Coronary artery (tissue), 2 donors: ENCODE measurements at regions not wholly inside any gene's neighbourhood (a gene's known extent, or its start where the extent isn't known, plus 50 kb on each side); places are given as distances from the start of the nearest gene placed in this dataset.

Source experiments
- DNase-seq: peaks from one replicate; pipeline ENCODE4 v3.0.0-alpha.2; 2017; ENCODE audit warnings: low spot score
- H3K27ac ChIP-seq, 2 donors: fragments of 200-600 bp; sonication (generic); one replicate each; pipeline ENCODE4 v1.5.1; 2016 to 2019
- H3K4me3 ChIP-seq: fragments of 200-600 bp; sonication (generic); 2 replicates; pipeline ENCODE4 v1.5.1; 2016; ENCODE audit warnings: mild to moderate bottlenecking, moderate library complexity
- TF ChIP-seq, protein P1 (sequence below): fragments of 200-600 bp; sonication (generic); IDR thresholded peaks from one replicate; pipeline ENCODE4 v1.5.1; 2019; ENCODE audit warnings: antibody characterized with exemption

DNA sequence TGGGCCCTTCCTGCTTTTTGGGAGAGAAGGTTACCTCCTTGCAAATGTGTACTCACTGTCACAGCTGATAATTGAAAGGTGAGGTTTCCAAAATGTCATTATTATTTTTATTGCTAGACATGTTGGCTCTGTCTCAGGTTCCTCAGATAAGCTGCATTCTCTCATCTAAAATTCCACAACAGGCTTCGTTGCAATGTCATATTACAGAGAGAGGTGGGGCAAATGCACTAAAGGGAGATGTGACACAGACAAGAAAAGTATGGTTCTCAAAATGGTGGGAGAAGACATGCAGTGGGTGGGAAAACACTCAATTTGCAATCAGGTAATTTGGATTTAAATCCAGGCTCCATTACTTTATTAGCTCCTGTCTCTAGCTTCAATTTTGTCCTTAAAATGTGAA lies 256.4 kb upstream of the POU3F2 start:
- no peak for DNase-seq
- Histone ChIP-seq H3K4me3 (no peak overlapping the region), H3K27ac (no peak overlapping the region)
- TF ChIP-seq, protein P1, sequence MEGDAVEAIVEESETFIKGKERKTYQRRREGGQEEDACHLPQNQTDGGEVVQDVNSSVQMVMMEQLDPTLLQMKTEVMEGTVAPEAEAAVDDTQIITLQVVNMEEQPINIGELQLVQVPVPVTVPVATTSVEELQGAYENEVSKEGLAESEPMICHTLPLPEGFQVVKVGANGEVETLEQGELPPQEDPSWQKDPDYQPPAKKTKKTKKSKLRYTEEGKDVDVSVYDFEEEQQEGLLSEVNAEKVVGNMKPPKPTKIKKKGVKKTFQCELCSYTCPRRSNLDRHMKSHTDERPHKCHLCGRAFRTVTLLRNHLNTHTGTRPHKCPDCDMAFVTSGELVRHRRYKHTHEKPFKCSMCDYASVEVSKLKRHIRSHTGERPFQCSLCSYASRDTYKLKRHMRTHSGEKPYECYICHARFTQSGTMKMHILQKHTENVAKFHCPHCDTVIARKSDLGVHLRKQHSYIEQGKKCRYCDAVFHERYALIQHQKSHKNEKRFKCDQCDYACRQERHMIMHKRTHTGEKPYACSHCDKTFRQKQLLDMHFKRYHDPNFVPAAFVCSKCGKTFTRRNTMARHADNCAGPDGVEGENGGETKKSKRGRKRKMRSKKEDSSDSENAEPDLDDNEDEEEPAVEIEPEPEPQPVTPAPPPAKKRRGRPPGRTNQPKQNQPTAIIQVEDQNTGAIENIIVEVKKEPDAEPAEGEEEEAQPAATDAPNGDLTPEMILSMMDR: no peak

DNA sequence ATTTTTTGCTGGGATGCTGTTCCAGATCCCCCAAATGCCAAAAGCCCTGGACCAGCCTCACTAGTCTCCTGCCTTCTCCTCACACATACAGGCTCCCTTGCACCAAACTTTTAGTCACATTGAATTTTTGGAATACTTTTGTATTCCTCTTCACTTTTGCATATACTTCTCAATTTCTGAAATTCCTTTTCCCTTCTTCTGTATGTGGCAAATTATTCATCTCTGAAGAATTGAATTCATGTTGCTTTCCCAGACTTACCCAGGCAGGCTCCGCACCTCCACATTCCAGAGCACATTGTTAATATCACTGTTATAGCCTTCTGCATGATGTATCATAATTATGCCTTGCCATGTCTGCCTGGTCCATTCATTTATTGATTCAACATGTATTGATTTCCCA lies 255.3 kb upstream of the POU3F2 start:
- TF ChIP-seq, protein P1: no peak

DNA sequence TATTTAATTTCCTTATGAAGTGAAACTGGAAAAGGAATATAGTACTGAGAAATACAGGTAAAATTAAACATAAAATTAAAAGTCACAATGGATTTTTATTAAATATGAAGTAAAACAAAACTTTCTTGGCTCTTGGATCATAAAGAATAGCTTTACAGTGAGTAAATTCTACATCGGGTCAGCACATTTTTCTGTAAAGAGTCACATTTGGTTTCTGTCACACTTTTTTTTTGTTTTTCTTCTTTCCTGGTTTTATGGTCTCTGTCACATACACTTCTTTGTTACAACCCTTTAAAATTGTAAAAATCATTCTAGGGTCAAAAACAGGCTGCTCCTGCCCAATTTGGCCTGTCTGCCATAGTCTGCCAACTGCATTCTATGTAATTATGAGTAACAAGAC lies 254.4 kb upstream of the POU3F2 start:
- H3K27ac ChIP-seq: no peak overlapping the region
- H3K4me3 ChIP-seq: no peak overlapping the region
- DNase-seq: no peak
- TF ChIP-seq, protein P1: no peak

More for the DNA sequence above, 255.3 kb upstream of the POU3F2 start:
- no peak for DNase-seq
- Histone ChIP-seq H3K27ac (no peak overlapping the region), H3K4me3 (no peak overlapping the region)

DNA sequence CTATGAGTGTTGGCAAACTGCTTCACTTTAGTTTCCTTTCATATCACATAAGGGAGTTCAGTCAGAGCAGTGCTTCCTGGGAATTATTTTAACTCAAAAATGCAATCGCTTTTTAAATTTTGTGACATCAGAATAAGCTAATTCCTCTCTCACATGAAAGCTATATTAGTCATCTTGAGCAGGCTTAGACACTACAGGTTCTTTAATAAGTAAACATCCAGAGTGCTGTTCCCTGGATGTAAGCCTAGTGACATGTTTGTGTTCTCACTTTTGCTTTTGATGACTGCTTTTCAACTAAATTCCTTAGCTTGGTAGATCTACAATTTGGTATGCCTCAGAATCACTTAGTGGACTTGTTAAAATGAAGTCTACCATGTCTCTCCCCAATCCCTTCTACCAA lies 252.7 kb upstream of the POU3F2 start:
- DNase-seq: no peak
- Histone ChIP-seq H3K27ac (no peak overlapping the region), H3K4me3 (no peak overlapping the region)
- TF ChIP-seq, protein P1: no peak

DNA sequence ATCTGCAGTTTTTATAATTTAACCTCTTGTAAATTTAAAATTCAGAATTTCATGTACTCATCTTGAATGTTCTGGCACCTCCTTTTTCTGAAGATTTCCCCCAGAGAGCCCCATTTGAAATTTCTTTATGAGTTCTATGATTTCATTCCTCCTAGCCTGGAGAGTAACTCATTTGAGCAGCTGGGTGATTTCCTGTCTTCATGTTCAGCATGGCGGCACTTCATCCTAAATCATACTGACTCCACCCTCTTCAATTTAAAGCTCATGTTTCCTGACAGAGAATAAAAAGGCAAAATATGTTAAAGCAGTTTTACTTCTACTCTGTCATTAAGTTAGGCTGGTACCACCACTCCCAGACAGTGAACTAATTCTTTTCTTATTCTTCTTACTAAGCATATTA lies 250.9 kb upstream of the POU3F2 start:
- TF ChIP-seq, protein P1: no peak
- no peak for DNase-seq
- Histone ChIP-seq H3K4me3 (no peak overlapping the region), H3K27ac (no peak overlapping the region)

DNA sequence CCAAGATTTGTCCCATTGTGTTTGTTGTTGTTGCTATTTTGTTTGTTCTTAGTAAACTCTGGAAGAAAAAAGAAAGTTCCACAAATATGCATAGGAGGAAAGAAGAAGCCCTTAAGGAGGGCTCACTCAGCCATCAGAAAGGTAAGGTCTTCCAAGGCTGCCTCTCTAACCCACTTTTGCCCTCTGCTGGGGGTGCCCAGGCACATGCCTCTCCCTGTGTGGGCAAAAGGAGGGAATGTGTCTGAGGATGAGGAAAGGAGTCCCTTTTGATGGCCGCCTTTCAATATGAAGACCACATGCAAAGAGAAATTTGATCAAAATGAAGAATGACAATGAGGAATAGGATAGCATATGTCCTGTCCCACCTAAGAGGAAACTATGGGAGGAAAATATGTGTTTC lies 248.2 kb upstream of the POU3F2 start:
- DNase-seq: no peak
- Histone ChIP-seq H3K4me3 (no peak overlapping the region), H3K27ac (no peak overlapping the region)
- TF ChIP-seq, protein P1: no peak

DNA sequence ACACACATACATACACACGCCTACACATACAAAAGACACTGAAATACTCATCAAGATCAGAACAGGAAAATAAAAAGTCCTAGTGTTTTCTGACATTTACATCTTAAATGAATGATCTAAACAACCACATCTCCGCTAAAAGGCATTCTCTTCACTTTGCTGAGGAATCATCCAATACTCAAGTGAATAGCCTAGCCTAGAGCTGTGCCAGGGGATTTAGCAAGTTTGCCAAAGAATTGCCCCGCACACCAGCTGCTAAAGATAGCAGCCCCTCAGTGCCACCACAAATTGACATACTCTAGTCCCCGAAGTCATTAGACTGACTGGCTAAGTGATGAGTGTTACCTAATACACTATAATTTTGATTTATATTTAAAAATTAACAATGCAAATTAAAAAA lies 246.8 kb upstream of the POU3F2 start:
- TF ChIP-seq, protein P1: no peak

More for the DNA sequence above, 246.8 kb upstream of the POU3F2 start:
- no peak for DNase-seq
- Histone ChIP-seq H3K27ac (no peak overlapping the region), H3K4me3 (no peak overlapping the region)
